A673 (cell line): ENCODE measurements at regions not wholly inside any gene's neighbourhood (a gene's known extent, or its start where the extent isn't known, plus 50 kb on each side); places are given as distances from the start of the nearest gene placed in this dataset.

Experiments used
- BruUV-seq: library from RNA; stranded (reverse); fragments of 400-500 nt; replicated peaks from 2 replicates; lab custom pipeline; 2021; lab: Mats Ljungman, UMichigan
- CTCF ChIA-PET: fragments of 300-600 bp; sonication (Branson Sonifier 250); formaldehyde crosslinking; loops from one replicate; lab custom pipeline; 2022; ENCODE audit warnings: antibody characterized with exemption; lab: Charles Lee
- POLR2A ChIA-PET: fragments of 300-600 bp; sonication (Branson Sonifier 250); formaldehyde crosslinking; loops from one replicate; lab custom pipeline; 2022; ENCODE audit warnings: antibody characterized with exemption; ENCODE audit not compliant: low non-redundant PET; lab: Charles Lee
- DNase-seq: peaks from one replicate; pipeline ENCODE4 v3.0.0-alpha.2; 2015; ENCODE audit warnings: low spot score
- H3K27ac ChIP-seq: fragments of 200-600 bp; sonication (generic); 2 replicates; pipeline ENCODE4 v1.5.1; 2016; ENCODE audit warnings: mixed run types, low read depth, mild to moderate bottlenecking, mixed read lengths, antibody characterized with exemption, low read length; ENCODE audit not compliant: poor library complexity, severe bottlenecking
- H3K27me3 ChIP-seq: fragments of 200-600 bp; sonication (generic); replicated peaks from 2 replicates; pipeline ENCODE4 v1.6.1; 2017; ENCODE audit warnings: mixed run types, low read depth, mild to moderate bottlenecking, mixed read lengths, antibody characterized with exemption, low read length; ENCODE audit not compliant: insufficient read depth, poor library complexity
- H3K36me3 ChIP-seq: fragments of 200-600 bp; sonication (generic); 2 replicates; pipeline ENCODE4 v1.6.1; 2016; ENCODE audit warnings: mixed run types, mild to moderate bottlenecking, mixed read lengths, antibody characterized with exemption, low read length; ENCODE audit not compliant: insufficient read depth, poor library complexity, severe bottlenecking
- H3K4me1 ChIP-seq: fragments of 200-600 bp; sonication (generic); 2 replicates; pipeline ENCODE4 v1.6.1; 2017; ENCODE audit warnings: mixed run types, mild to moderate bottlenecking, mixed read lengths, antibody characterized with exemption, low read length; ENCODE audit not compliant: insufficient read depth, poor library complexity, severe bottlenecking
- H3K4me3 ChIP-seq: fragments of 200-600 bp; sonication (generic); 2 replicates; pipeline ENCODE4 v1.5.1; 2016; ENCODE audit warnings: low read depth, mixed run types, mild to moderate bottlenecking, mixed read lengths, low read length; ENCODE audit not compliant: poor library complexity, severe bottlenecking
- H3K9me3 ChIP-seq: fragments of 200-600 bp; sonication (generic); 2 replicates; pipeline ENCODE4 v1.6.1; 2016; ENCODE audit warnings: mixed run types, low read depth, mild to moderate bottlenecking, mixed read lengths, antibody characterized with exemption, low read length; ENCODE audit not compliant: poor library complexity, severe bottlenecking
- CTCF ChIP-seq: fragments of 300-800, 200-600 bp; sonication (generic); conservative IDR thresholded peaks from 2 replicates; pipeline ENCODE4 v1.5.1; 2017; ENCODE audit warnings: low read depth, mild to moderate bottlenecking, antibody characterized with exemption, low read length, moderate library complexity, mixed read lengths
- EZH2 ChIP-seq: fragments of 200-600 bp; sonication (generic); IDR thresholded peaks from 2 replicates; pipeline ENCODE4 v1.6.1; 2017; ENCODE audit warnings: borderline replicate concordance, low read depth, mild to moderate bottlenecking, mixed read lengths, antibody characterized with exemption, low read length; ENCODE audit not compliant: poor library complexity, severe bottlenecking
- intact Hi-C: fragments of 100-400 bp; cut with micrococcal nuclease; formaldehyde crosslinking; loops from one replicate; pipeline ENCODE4 v1.10.0; 2022; ENCODE audit not compliant: unreplicated experiment

DNA sequence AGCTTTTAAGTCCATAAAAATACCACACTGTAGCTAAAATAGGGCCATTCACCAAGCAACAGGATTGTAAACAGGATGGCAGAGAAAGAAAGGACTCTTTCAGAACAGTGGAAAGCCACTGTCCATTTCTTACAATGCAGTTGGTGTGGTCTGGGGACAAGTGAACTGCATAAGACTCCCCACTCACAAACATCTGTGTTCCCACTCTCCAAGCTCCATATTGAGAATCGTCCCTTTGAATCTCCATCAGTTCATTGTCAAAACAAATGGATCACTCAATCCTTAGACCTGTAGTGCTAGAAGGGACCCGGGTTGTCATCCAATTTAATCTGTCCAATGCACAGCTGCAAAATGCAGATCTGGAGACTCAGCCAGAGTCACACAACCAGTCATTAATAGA is 347.4 kb upstream of the KLHL29 start:
- BruUV-seq, result no TSS peak
- DNase-seq, result no peak
- no peak overlapping the region for H3K4me3 ChIP-seq
- no peak overlapping the region for H3K27ac ChIP-seq
- H3K36me3 ChIP-seq, result no peaks in the 10 kb centered on the region
- intact Hi-C loops, result no loop called here
- peaks cover 7% of the 10 kb centered on the region for H3K27me3 ChIP-seq
- ChIA-PET POLR2A (no interaction called here), CTCF (no interaction called here)
- TF ChIP-seq EZH2, result no peak
- no peak for TF ChIP-seq CTCF
- no peaks in the 10 kb centered on the region for H3K4me1 ChIP-seq
- H3K9me3 ChIP-seq, result no peaks in the 10 kb centered on the region

DNA sequence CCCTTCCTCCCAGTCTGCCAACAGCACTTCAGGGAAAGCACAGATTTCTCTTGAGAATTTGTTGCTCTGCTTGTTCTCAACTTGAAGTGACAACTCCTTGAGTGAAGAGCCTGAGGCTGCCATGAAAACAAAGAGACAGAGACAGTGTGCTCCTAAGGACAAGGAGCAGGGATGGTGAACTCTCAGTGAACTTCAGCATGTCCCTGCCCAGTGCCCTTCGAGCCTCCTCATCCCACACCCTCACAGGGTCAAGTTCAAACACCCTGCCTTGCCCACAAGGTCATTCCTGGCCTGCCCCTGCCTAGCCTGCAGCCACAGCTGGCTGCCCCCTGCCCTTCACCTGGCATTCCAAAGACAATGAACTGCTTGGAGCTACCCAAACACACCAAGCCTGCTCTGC is 343.5 kb upstream of the KLHL29 start:
- H3K27ac ChIP-seq, result no peak overlapping the region
- H3K27me3 ChIP-seq, result peaks cover 11% of the 10 kb centered on the region
- DNase-seq, result no peak
- BruUV-seq, result no TSS peak
- no peaks in the 10 kb centered on the region for H3K4me1 ChIP-seq
- no peaks in the 10 kb centered on the region for H3K36me3 ChIP-seq
- TF ChIP-seq EZH2 (no peak), CTCF (no peak)
- intact Hi-C loops, result no loop called here
- H3K9me3 ChIP-seq, result no peaks in the 10 kb centered on the region
- ChIA-PET POLR2A (no interaction called here), CTCF (no interaction called here)
- H3K4me3 ChIP-seq, result no peak overlapping the region

- no TSS peak for BruUV-seq
- no peak overlapping the region for H3K4me3 ChIP-seq
- no peaks in the 10 kb centered on the region for H3K4me1 ChIP-seq
- H3K36me3 ChIP-seq, result no peaks in the 10 kb centered on the region
- POLR2A ChIA-PET, result no interaction called here
- H3K27ac ChIP-seq, result no peak overlapping the region
- no peak for DNase-seq
- H3K27me3 ChIP-seq, result peaks cover 13% of the 10 kb centered on the region
- intact Hi-C loops, result no loop called here
- H3K9me3 ChIP-seq, result no peaks in the 10 kb centered on the region
- TF ChIP-seq EZH2 (no peak), CTCF (no peak)
- CTCF ChIA-PET, result no interaction called here
These were observed 342.6 kb upstream of the KLHL29 start for GRCh38 chr2:23042216-23042906.
